IMR-90 (cell line): ENCODE measurements at regions not wholly inside any gene's neighbourhood (a gene's known extent, or its start where the extent isn't known, plus 50 kb on each side); places are given as distances from the start of the nearest gene placed in this dataset.

ENCODE experiments used
- ATAC-seq: fragments of 200-7000 bp; cut with Tn5 transposase; 2 replicates; pipeline ENCODE4 v1.9.1; 2020; ENCODE audit warnings: low read depth, mild to moderate bottlenecking, moderate library complexity
- BruUV-seq: library from RNA; stranded (reverse); fragments of 400-500 nt; replicated peaks from 2 replicates; lab custom pipeline; 2021; lab: Mats Ljungman, UMichigan
- CTCF ChIA-PET: fragments of 300-600 bp; formaldehyde crosslinking; extraction: SDS; loops from one replicate; lab custom pipeline; 2021; ENCODE audit warnings: antibody characterized with exemption; lab: Yijun Ruan, JAX
- POLR2A ChIA-PET: fragments of 300-600 bp; sonication (Branson Sonifier 250); formaldehyde crosslinking; loops from one replicate; lab custom pipeline; 2022; ENCODE audit warnings: antibody characterized with exemption; ENCODE audit not compliant: unreplicated experiment; lab: Charles Lee
- DNase-seq: peaks from one replicate; pipeline ENCODE4 v3.0.0; 2013
- H2AFZ ChIP-seq: replicated peaks from 2 replicates; pipeline ENCODE3; 2013; ENCODE audit warnings: low read length, mild to moderate bottlenecking; ENCODE audit not compliant: poor library complexity
- H2AK5ac ChIP-seq: 2 replicates; pipeline ENCODE4 v1.6.1; 2013; ENCODE audit warnings: low read depth, low read length, inconsistent platforms
- H2AK9ac ChIP-seq: replicated peaks from 2 replicates; pipeline ENCODE3; 2013; ENCODE audit warnings: mild to moderate bottlenecking, low read depth, low read length, moderate library complexity; ENCODE audit not compliant: poor library complexity
- H2BK120ac ChIP-seq: 2 replicates; pipeline ENCODE4 v1.6.1; 2013; ENCODE audit warnings: low read depth, low read length, inconsistent platforms
- H2BK15ac ChIP-seq: 3 replicates; pipeline ENCODE4 v1.6.1; 2013; ENCODE audit warnings: low read depth, low read length, inconsistent platforms
- H2BK20ac ChIP-seq: 2 replicates; pipeline ENCODE4 v1.6.1; 2013; ENCODE audit warnings: low read depth, mild to moderate bottlenecking, inconsistent platforms, low read length, moderate library complexity
- H2BK5ac ChIP-seq: 2 replicates; pipeline ENCODE4 v1.6.1; 2013; ENCODE audit warnings: mild to moderate bottlenecking, low read depth, low read length, inconsistent platforms; ENCODE audit not compliant: poor library complexity, severe bottlenecking
- H3K14ac ChIP-seq: replicated peaks from 2 replicates; pipeline ENCODE4 v1.6.1; 2013; ENCODE audit warnings: low read depth, low read length, inconsistent platforms
- H3K18ac ChIP-seq: 2 replicates; pipeline ENCODE4 v1.6.1; 2013; ENCODE audit warnings: low read depth, low read length, control low read depth
- H3K23ac ChIP-seq: 2 replicates; pipeline ENCODE4 v1.6.1; 2013; ENCODE audit warnings: low read depth, low read length, inconsistent platforms
- H3K27ac ChIP-seq: 2 replicates; pipeline ENCODE4 v1.5.1; 2013; ENCODE audit warnings: mild to moderate bottlenecking, control low read depth, low read length; ENCODE audit not compliant: insufficient read depth
- H3K27me3 ChIP-seq: 2 replicates; pipeline ENCODE4 v1.6.1; 2013; ENCODE audit warnings: low read length; ENCODE audit not compliant: control insufficient read depth, insufficient read depth
- H3K36me3 ChIP-seq: 2 replicates; pipeline ENCODE4 v1.6.1; 2013; ENCODE audit warnings: low read length, mixed read lengths; ENCODE audit not compliant: control insufficient read depth, insufficient read depth
- H3K4ac ChIP-seq: 2 replicates; pipeline ENCODE4 v1.6.1; 2013; ENCODE audit warnings: low read depth, low read length, inconsistent platforms
- H3K4me1 ChIP-seq: 2 replicates; pipeline ENCODE4 v1.6.1; 2013; ENCODE audit warnings: low read length, mixed read lengths; ENCODE audit not compliant: control insufficient read depth, insufficient read depth
- H3K4me2 ChIP-seq: 2 replicates; pipeline ENCODE4 v1.6.1; 2013; ENCODE audit warnings: low read depth, mild to moderate bottlenecking, control low read depth, low read length, moderate library complexity
- H3K4me3 ChIP-seq: 2 replicates; pipeline ENCODE4 v1.5.1; 2013; ENCODE audit warnings: low read depth, mild to moderate bottlenecking, control low read depth, low read length, moderate library complexity; ENCODE audit not compliant: insufficient read depth
- H3K56ac ChIP-seq: 2 replicates; pipeline ENCODE4 v1.6.1; 2013; ENCODE audit warnings: low read length, inconsistent platforms; ENCODE audit not compliant: insufficient read depth; ENCODE audit errors: extremely low read depth
- H3K79me1 ChIP-seq, 2 experiments: 2 replicates each; pipeline ENCODE4 v1.6.1; 2013; ENCODE audit warnings: low read length in 2 of 2, inconsistent platforms in 1 of 2, low read depth in 1 of 2
- H3K9ac ChIP-seq: 2 replicates; pipeline ENCODE4 v1.6.1; 2013; ENCODE audit warnings: low read depth, low read length, control low read depth
- H3K9me1 ChIP-seq: 2 replicates; pipeline ENCODE4 v1.6.1; 2013; ENCODE audit warnings: low read length, inconsistent platforms; ENCODE audit not compliant: insufficient read depth
- H3K9me3 ChIP-seq: 2 replicates; pipeline ENCODE4 v1.6.1; 2013; ENCODE audit warnings: low read length; ENCODE audit not compliant: control insufficient read depth, insufficient read depth
- H4K20me1 ChIP-seq: 2 replicates; pipeline ENCODE4 v1.6.1; 2013; ENCODE audit warnings: low read length, inconsistent platforms; ENCODE audit not compliant: insufficient read depth
- H4K5ac ChIP-seq: 2 replicates; pipeline ENCODE4 v1.6.1; 2013; ENCODE audit warnings: mild to moderate bottlenecking, low read depth, low read length, control low read depth
- H4K8ac ChIP-seq, 2 experiments: 2 replicates each; pipeline ENCODE4 v1.6.1; 2013; ENCODE audit warnings: low read depth in 2 of 2, low read length in 2 of 2, control low read depth in 1 of 2, inconsistent platforms in 1 of 2
- H4K91ac ChIP-seq: 2 replicates; pipeline ENCODE4 v1.6.1; 2013; ENCODE audit warnings: low read depth, low read length, inconsistent platforms; ENCODE audit not compliant: insufficient read depth
- BHLHE40 ChIP-seq: fragments of 150-350 bp; IDR thresholded peaks from 2 replicates; pipeline ENCODE4 v1.6.1; 2016; ENCODE audit warnings: mild to moderate bottlenecking, low read depth, low read length
- CEBPB ChIP-seq: IDR thresholded peaks from 2 replicates; pipeline ENCODE4 v1.6.1; 2012; ENCODE audit warnings: low read depth, low read length, improper control_type of control experiment
- POLR2A ChIP-seq: IDR thresholded peaks from 2 replicates; pipeline ENCODE4 v1.6.1; 2012; ENCODE audit warnings: mild to moderate bottlenecking, low read depth, low read length
- SMC3 ChIP-seq: fragments of 150-350 bp; IDR thresholded peaks from 2 replicates; pipeline ENCODE4 v1.6.1; 2016; ENCODE audit warnings: low read depth, mild to moderate bottlenecking, antibody characterized with exemption, low read length, moderate library complexity
- WGBS, 2 experiments: methylation state at CpG; one replicate each; pipeline versions ENCODE4 v1.1.5 to v1.1.7; 2013; ENCODE audit warnings: missing lambda C conversion rate in 2 of 2; ENCODE audit not compliant: insufficient read length in 1 of 2; ENCODE audit errors: extremely low coverage in 2 of 2; 5-methylcytosine and 5-hydroxymethylcytosine counted together
- dilution Hi-C: fragments of 300-500 bp; cut with HindIII; formaldehyde crosslinking; loops from one replicate; pipeline ENCODE4 v1.14.3; 2018; ENCODE audit warnings: low sequenced_read_pairs; ENCODE audit not compliant: unreplicated experiment
- in situ Hi-C: fragments of 300-500 bp; cut with MboI; formaldehyde crosslinking; loops from 3 replicates; pipeline ENCODE4 v1.14.3; 2019; ENCODE audit warnings: low sequenced_read_pairs, inconsistent platforms, mixed read lengths
- intact Hi-C: fragments of 100-400 bp; cut with micrococcal nuclease; formaldehyde crosslinking; loops from 2 replicates; pipeline ENCODE4 v1.10.0; 2022

DNA sequence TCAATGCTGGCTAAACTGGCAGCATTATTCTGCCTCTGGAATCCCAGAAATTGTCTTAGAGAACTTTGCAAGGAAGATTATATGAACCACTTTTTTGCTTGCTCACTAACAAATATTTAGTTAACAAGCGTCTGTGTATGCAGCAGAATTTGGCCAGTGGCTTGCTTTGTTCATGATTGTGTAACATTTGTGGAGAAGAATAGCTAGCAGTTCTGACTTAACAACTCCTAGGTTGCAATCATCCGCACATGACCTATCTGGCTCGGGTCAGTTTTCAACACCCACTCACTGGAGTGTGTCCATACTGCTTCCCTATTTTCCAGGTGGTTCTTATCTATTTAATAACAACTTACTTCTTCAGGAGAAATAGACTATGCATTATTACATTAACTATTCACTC is 98.5 kb downstream of the SNX18 start:
- peak; percentile 89 for DNase-seq
- H2BK15ac ChIP-seq: no peak overlapping the region
- no peaks in the 10 kb centered on the region for H3K36me3 ChIP-seq
- no peak overlapping the region for H2AK9ac ChIP-seq
- H3K4me2 ChIP-seq: no peak overlapping the region
- H3K14ac ChIP-seq: no peak overlapping the region
- in situ Hi-C loops: no loop called here
- intact Hi-C loops: loop anchor here (2.0 kb wide), 1 partner anchor 95 kb away; no protein-coding TSS in a partner anchor
- H3K4me1 ChIP-seq: peaks cover 26% of the 10 kb centered on the region
- no peak overlapping the region for H4K91ac ChIP-seq
- ChIA-PET POLR2A (no interaction called here), CTCF (no interaction called here)
- H3K4me3 ChIP-seq: no peak overlapping the region
- peak overlapping the region; percentile 88; the same call in 1 of the 2 replicates for H3K27ac ChIP-seq
- H3K79me1 ChIP-seq: peaks cover 0 to 14% of the 10 kb centered on the region in 2 experiments; a peak in 1 of 4 replicates
- no peak overlapping the region for H3K4ac ChIP-seq
- peak; percentile 61 for ATAC-seq
- H3K9me3 ChIP-seq: no peaks in the 10 kb centered on the region
- no peak for TF ChIP-seq SMC3
- TF ChIP-seq BHLHE40: peak; percentile 15; the same call in 1 of the 2 replicates
- TF ChIP-seq POLR2A: no peak
- peak; percentile 93 for TF ChIP-seq CEBPB
- H3K27me3 ChIP-seq: no peaks in the 10 kb centered on the region
- no peak overlapping the region for H3K56ac ChIP-seq
- peak overlapping the region; percentile 37 for H2BK5ac ChIP-seq
- no peak overlapping the region for H2AFZ ChIP-seq
- no peak overlapping the region for H2BK20ac ChIP-seq
- no TSS peak for BruUV-seq
- H4K8ac ChIP-seq: no peak overlapping the region
- peaks cover 21% of the 10 kb centered on the region for H3K9me1 ChIP-seq
- no peak overlapping the region for H3K9ac ChIP-seq
- peak overlapping the region; percentile 79; the same call in 1 of the 2 replicates for H2BK120ac ChIP-seq
- no peak overlapping the region for H4K5ac ChIP-seq
- dilution Hi-C loops: no loop called here
- WGBS, 2 experiments: no CpG with 5 or more reads among the region's 3 CpGs
- H3K18ac ChIP-seq: no peak overlapping the region
- no peaks in the 10 kb centered on the region for H4K20me1 ChIP-seq
- no peak overlapping the region for H2AK5ac ChIP-seq
- no peak overlapping the region for H3K23ac ChIP-seq
